Stimulated activated CD4-positive, alpha-beta T cell treated with anti-CD3 and anti-CD28 coated beads, Interleukin-4, amount 100 ng/mL, for 24 hours (primary cell): ENCODE measurements at regions not wholly inside any gene's neighbourhood (a gene's known extent, or its start where the extent isn't known, plus 50 kb on each side); places are given as distances from the start of the nearest gene placed in this dataset.

Experiments used
- DNase-seq: peaks from one replicate; pipeline ENCODE4 v3.0.0-alpha.2; 2020

DNA sequence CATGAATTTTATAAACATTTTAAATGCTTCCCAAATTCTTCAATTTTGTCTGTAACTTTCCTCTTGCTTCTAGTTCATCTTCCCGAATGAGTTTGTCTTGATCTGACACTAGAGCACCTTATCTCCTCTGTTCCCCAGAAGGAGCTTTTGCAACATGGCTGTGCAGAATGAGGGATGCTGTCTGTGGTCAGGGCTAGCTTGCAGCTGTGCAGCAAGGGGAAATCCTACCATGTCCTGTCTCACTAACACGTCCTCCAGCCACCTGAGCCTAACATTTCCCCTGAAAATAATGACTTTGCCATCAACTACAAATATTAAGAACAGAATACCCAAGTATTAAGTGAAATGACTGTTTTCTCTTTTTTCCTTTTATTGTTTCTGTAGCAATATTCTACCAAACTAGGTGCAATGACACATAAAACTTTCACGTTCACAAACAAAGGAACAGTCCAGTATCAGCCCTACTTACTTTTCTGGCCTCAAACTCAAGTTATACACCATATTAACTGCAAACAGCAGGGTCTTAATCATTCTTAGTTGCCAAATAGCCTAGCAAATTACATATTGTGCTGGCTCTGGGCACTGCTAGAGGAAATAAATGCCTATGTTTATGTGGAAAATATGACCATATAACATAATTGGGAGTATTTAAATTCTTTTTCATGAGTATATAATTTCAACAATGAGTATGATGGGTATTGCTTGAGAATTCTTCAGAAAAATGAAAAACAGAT is 423.3 kb downstream of the CMPK2 start:
- DNase-seq = no peak

DNA sequence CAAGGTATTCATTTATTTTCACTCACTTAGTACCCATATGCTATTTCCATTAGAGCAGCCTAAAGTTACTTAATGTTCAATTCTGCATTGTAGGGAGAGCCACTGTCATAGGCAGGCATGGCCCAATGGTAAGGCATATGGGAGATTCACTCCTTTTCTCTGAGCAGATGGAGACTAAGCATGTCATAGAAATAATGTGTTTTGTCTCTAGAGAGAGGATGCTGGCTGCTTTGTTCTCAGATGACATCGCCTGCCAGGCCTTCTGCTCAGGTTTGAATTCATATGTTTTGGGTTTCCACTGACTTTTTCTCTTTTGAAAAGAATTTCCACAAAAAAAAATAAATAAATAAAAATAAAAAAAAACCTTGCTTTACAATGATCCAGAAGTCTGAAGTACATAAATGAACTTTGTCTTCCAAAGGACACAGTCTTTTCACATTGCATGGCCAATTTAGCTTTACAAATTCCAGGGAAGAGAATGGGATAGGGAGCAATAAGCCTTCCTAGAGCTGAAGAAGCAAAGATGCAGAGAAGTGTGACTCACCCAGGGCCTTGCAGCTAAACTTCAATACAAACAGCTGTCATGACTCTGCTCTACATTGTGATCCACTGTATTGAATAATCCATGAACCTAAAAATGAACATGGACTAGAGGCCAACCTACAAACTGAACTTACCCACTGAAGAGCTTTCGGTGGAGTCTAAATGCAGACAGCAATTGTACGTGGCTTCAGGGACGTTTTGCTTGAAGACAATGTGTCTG is 422.5 kb downstream of the CMPK2 start:
- DNase-seq = no peak

DNA sequence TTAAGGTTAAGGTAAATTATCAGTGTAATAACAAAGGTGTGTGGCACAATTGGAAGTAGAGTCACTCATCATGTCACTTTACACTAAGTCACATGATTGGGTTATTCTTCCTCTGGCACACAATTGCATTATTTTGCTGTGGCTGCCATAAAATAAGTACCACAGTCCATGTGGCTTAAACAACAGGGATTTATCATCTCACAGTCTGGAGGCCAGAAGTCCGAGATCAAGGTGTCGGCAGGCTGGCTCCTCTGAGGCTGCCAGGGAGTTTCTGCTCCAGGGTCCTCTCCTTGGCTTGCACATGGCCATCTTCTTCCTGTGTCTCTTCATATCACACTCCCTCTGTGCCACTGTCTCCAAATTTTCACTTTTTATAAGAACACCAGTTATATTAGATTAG is 421.2 kb downstream of the CMPK2 start:
- DNase-seq = no peak

DNA sequence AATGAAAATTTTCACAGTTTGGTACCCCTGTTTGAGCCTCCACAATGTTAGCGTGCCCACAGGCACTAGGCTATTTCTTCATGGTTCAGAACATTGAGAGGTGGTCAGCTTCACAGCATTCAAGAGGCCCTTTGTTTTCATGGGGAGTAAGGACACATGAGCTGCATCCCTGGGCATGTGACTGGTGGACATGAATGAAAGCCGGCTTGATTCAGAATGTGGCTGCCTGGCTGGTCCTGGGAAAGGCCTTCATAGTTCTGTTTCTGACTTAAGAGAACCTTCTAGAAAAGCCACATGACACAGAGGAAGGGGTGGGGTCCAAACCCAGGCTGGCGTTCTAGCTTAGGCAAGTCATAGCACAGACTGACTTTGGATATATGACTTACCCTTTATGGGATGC is 420.6 kb downstream of the CMPK2 start:
- DNase-seq = no peak

DNA sequence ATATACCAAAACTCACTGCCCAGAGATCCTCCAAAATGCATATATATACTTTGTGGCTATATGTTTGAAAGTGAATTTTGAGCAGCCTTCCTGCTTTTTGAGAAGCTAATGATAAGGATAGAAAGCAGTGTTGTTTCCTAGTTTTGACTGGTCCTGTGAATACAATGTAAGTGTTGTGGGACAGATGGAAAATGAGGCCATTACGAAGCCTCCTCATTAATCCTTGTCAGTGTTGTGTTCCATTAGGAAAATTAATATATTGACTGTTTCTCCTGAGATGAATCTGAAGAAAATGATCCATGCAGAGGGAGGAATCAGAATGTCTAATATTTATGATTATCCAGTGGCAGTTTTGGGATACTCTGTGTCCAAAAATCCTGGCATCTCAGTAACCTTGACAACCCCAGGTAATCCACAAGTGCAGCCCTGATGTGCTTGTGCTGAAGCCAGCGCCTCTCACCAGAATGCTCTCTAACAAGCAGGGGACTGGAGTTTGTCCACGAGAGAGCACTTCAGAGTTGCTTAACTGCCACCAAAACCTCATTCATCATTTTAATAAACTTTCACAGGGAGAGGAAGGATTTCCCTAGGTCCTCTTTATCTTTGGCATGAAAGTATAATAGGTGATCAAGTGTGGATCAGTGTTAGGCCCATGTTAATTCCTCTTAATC is 418.6 kb downstream of the CMPK2 start:
- no peak for DNase-seq

DNA sequence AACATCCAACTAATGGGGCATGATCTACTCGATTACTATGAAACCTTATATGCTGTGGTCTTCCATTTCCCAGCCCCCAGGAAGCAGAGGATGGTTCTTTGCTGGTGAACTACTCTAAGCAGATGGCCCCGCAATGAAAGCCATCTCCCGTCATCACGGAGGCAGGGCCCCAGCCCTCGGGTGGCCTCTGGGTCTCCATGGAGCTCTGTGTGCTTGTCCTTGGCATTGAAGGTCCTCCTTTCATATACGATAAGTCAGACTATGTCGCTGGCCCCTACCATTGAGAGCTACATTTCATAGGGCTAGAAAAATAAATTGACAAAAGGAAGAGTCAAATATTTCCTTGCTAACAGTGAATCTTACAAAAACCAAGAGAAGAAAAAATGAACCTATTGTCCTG is 416.8 kb downstream of the CMPK2 start:
- DNase-seq = no peak

DNA sequence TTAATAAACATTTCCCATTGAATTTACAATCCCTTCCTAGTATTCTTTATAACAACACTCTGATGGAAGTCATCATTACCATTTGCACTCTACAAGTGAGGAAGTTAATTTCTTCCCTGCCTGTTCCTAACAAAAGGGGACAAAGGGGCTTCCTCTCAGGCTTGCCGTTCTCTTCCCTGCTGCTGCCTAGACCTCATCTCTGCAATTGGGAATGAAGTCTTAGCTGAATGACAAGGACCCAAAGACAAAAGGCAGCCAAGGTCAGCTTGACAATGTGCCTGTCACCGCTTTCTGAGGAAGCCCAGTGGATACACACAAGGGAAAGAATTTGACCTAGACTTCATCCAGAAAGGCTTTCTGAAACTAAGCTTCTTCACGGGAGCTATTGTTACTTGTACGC is 416.4 kb downstream of the CMPK2 start:
- no peak for DNase-seq

DNA sequence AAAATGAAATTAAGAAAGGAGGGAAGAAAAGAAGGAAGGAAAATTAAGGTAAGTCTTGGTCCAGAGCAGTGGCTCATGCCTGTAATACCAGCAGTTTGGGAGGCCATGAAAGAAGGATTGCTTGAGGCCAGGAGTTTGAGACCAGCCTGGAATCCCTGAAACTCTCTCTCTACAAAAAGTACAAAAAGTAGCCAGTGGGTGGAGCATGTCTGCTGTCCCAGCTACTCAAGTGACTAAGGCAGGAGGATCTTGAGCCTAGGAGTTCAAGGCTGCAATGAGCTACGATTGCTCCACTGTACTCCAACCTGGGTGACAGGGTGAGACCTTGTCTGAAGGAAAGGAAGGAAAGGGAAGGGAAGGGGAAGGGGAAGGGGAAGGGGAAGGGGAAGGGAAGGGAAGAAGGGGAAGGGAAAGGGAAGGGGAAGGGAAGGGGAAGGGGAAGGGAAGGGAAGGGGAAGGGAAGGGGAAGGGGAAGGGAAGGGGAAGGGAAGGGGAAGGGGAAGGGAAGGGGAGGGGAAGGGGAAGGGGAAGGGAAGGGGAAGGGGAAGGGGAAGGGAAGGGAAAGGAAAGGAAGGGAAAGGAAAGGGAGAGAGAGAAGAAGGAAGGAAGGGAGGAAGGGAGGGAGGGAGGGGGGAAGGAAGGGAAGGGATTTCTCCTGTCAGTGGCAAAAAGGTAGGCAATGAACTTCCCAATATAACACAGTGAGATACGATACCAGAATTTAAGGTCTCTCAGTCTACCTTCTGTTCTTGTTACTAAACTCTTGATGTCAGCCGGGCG is 412.8 kb downstream of the CMPK2 start:
- no peak for DNase-seq

DNA sequence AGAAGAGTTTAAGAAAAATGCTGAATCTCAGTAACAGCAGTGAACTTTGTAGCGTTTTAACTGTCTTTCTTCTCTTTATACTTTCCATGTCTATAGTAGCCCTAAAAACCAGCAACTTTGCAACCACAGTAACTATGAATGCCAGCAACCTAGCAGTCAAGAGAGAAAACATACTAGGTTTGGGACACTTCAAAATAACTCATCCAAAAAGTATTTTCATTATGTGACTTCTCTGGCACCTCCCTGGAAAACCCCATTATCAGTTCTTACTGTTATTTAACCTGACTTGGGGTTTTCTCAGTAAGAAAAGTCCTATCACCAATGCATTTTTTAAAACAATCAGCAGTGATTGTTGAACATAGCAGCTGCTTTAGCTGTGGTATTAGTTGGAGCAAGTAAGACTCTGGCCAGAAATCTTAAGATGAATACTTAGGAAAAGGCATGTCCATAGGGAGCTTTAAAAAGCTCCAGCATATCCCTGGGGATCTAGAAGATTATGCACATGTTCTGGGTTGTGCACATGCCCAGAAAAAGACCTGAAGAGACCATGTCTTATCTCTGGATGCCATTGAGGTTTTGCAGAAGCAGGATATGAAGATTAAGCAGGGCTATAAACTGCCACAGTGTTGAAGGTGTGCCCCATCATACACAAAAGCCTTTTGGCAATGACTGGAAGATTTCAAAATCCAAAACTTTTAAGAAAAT is 411.3 kb downstream of the CMPK2 start:
- DNase-seq = no peak

DNA sequence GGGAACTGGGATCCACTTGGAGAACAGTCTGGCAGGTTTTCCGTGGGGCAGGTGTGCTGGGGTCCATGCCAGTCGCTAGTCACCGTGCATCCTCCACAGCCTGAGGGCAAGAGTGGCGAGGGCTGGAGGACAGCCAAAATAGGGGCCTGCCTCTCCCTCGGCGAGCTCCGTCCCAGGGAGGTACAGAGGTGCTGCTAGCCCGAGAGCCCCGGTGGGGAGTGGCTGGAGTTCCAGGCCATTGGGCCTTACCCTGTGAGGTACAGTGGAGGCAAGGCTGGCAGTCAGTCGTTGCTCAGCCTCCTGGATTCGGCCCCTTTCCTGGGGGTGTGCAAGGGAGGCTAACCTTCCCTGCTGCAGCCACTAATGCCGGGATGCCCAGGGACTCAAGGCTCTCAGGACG is 406.6 kb downstream of the CMPK2 start:
- no peak for DNase-seq

DNA sequence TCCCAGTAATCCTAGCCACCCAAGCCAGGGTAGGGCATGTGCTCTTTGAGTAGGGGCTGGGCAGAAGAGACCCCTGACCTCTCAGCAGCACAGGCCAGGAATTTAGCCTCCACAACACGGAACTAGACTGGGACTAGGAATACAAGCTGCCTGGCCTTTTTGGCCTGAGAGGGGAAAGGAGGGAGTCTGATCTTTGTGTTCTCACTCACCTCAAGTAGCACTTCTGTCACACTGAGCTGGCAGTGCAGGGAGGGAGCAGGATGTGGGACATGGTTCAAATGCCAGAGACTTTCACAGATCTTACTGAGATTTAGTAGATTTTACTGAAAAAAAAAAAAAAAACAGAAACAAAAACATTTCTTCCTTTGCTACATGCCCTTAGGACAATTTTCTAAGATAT is 395.2 kb downstream of the CMPK2 start:
- DNase-seq = no peak

DNA sequence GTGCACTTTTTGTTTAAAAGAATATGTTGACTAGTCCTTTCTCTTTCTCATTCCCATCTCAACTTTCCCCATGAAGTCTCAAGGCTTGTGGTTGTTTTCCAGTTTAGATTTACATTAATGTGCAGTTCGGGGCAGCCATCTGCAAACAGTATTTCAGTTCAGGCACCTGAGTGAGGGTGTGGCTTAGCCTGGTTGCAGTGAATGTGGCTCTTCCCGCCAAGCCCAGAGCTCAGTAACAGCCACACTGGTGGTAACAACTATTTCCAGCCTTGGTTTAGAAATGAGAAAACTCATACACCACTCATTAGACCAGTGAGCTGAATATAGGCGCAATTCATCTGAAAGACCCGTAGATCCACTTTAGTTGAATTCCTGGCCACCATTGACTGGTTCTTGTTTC is 394.3 kb downstream of the CMPK2 start:
- DNase-seq = no peak

DNA sequence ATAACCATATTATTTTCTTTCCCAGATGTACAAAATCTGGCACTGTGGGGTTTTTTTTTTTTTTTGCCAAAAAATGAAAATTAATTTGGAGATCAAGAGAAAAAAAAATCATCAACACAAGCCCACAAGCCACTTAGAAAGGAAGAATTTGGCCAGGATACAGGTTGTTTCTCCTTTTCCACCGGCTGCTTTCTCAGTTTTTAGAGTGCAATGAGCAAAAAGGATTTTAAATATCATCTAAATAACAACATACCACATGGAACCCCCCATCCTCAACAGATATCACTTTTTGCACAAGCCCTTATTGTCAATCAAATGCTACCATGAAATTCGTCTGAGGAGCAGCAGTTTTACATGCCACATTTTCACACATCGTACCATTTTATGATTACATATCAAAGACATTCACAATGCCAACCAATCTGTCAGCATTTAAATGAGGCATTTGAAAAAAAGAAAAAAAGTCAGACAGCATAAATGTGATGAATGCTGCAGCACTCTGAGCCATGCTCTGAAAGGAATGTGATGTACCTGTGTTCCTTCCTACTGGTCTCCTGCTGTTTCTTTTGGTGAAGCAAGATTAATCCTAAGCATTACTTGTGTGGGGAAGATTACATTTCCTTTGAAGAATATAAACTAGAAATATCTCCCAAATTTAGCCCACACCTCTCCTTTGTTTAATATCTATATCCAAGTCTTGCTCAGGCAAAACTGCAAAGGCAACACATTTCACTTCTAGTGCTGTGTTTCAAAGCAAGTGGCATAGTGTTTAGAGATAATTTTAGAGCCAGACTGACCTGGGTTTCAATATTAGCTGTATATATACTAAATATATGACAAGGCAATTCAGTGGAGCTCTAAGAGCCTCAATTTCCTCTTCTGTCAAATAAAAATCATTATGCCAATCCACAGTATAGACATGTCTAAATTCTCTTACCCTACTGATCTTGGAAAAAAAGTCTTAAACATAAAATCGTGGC is 391.3 kb downstream of the CMPK2 start:
- no peak for DNase-seq

DNA sequence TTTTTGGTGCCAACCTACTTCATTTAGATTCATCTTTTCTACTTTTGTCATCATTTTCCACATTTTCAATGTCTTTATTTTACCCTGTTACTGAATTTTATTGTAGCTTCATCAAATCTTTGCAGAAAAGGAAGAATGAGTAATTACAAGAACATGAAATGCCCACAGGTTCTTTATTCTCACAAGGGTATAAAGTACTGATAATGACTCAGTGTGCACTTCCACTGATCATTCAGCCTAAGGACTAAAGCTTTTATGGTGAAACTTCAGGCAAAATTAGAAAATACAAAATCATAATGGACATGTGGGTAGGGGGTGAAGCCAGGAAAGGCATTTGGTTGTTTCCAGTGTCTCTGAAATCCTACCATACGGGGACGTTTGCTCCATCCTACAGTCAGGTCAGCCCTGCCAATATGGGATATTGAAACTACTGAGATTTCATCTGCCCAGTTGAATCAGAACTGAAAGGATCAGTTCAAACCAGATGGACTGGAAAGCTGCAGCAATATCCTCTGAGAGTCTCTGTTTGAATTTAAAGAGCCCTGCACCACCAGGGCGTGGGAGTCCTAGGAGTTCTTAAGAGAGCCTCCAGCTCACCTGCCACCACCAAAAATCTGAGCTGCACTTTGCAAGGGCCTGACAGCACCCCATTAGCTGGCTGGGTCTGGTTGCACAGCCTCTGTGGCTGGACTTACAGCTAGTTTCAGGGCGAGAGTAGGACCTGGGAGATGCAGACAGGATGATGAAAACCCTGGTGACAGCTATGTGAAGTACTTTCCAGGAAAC is 390.4 kb downstream of the CMPK2 start:
- no peak for DNase-seq

DNA sequence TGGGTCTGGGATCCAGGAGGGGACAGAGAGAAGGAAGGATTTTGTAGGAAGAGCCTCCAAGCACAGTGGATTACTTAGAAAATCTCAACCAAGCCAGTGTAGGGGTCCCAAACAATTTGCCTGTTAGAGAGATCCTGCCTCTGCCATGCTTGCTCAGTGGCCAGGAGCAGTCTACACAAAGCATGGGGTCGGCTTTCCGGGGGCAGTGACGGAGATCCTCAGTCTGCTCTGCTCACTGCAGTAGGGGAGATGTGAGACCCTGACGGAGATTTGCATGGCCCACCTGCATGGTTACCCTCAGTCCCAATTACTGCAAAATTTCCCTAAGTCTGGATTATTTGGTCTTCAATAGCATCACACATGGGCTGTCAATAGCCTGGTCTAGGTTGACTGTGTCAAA is 385.2 kb downstream of the CMPK2 start:
- DNase-seq = no peak

DNA sequence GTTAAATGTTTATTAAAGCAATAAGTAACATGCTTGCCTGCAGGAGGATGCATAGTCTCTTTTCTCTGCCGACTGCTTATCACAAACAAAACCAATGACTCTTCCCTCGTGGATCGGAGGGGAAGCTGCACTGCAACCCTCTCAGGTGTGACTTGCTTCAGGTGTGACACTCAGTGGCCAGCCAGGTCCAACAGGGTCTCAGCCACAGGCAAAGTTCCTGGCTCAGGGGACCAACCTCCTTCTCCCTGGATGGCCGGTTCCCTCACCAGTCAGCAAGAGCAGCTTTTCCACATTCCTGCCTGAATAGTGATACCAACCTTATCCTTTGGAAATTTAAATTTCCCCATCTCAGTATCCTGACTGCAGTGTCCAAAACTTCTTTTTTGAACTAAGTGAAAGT is 383.5 kb downstream of the CMPK2 start:
- no peak for DNase-seq

DNA sequence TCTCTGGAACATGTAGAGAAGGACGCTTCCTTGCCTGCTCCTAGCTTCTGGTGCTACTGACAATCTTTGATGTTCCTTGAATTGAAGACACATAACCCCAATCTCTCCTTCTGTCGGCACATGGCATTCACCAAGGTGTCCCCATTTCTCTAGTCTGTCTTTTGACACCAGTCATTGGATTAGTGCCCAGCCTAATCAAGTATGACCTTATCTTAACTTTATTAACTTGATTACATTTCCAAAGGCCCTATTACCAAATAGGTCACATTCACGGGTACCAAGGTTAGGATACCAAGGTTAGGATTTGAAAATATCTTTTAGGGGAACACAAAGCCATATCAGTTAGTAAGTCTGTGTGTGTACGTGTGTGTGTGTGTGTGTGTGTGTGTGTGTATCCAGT is 377.9 kb downstream of the CMPK2 start:
- DNase-seq = no peak

DNA sequence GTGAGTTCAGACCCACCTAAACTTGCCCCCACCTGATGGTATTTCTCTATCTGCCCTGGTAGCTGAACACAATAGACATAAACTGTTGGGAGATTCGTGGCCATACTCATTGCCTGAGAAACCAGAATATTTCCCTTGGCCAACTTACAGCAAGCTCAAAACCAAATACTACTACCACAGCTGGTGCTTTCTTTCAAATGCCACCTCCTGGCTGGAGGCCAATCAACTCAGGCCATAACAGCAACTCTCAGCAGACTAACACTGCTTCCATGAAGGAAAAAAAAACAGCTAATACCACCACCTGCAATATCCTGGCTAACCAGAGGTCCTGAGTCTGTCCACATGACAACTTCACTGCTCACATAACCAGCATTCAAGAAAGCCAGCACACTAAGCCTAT is 373.1 kb downstream of the CMPK2 start:
- DNase-seq = no peak

DNA sequence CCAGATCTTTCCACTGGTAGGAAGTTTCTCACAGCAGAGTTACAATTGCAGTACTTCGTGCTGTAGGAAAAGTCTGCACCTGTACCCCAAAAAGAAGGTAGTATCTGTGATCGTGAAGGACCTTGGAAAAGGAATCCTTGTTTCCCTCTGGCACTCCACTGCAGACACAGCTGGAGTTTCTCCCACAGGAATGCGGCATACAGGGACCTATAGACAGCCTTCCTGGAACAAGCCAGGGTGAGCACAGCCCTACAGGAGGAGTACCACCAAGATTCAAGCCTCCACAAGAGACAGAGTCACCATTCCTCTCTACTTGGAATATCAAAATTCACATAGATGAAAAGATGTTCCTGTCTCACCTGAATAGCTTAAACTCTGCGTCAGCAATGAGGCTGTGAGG is 372.4 kb downstream of the CMPK2 start:
- no peak for DNase-seq

DNA sequence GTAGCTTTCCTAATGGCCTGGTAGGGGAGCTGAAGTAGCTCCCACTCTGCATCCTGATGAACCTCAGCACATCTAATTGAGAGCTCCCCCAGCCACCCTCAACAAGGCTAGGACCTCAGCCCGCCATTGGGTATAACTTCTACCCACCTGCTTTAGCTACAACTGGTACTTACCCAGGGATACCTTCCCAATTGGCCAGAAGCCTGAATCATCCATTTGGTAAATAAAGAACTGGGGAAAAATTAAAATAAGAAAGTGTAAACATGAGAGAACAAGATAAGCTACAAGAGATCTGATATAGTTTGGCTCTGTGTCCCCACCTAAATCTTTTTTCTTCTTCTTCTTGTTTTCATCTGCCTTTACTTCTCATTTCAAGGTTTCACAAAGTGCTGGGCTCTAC is 372.0 kb downstream of the CMPK2 start:
- no peak for DNase-seq

DNA sequence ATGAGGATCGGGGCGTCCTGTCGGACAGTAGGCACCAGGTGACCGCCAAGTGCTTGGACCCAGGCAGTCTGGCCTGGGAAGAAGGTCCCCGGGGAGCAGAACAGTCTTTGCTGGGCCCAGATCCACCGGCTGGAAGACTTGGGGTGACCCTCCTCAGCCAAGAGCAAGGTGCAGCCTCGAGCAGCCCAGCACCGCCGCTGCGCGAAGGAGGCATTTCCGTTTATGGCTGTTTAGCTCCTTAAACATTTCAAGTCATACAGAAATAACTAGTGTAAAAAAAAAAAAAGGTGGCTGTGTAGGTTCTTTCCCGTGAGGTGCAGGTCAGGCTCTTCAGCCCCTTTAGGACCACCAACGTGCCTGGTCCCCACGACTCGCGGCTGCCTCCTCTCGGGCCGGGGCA is 370.2 kb downstream of the CMPK2 start:
- no peak for DNase-seq
